Endothelial cell of umbilical vein (primary cell): ENCODE measurements at regions not wholly inside any gene's neighbourhood (a gene's known extent, or its start where the extent isn't known, plus 50 kb on each side); places are given as distances from the start of the nearest gene placed in this dataset.

Source experiments
- BruUV-seq: library from RNA; stranded (reverse); fragments of 400-500 nt; replicated peaks from 2 replicates; lab custom pipeline; 2021; lab: Mats Ljungman, UMichigan
- CTCF ChIA-PET: fragments of 300-600, 350-600 bp; sonication (Branson Sonifier 250); formaldehyde crosslinking; loops from one replicate; lab custom pipeline; 2021; ENCODE audit warnings: antibody characterized with exemption, inconsistent platforms; lab: Charles Lee
- POLR2A ChIA-PET: fragments of 300-600, 350-600 bp; sonication (Branson Sonifier 250); formaldehyde crosslinking; loops from one replicate; lab custom pipeline; 2021; ENCODE audit warnings: antibody characterized with exemption, inconsistent platforms; lab: Charles Lee
- DNase-seq: peaks from one replicate; pipeline ENCODE4 v3.0.0-alpha.2; 2011; ENCODE audit warnings: low read depth, low spot score
- FAIRE-seq: peaks from 2 replicates; lab custom pipeline; 2011; peaks lifted over from hg19 to GRCh38; lab: Jason Lieb, UNC
- H2AFZ ChIP-seq: 2 replicates; pipeline ENCODE4 v1.6.0; 2012; ENCODE audit warnings: low read depth, low read length, control low read depth, inconsistent platforms
- H3K27ac ChIP-seq: 2 replicates; pipeline ENCODE4 v1.5.1; 2011; ENCODE audit warnings: low read depth, mild to moderate bottlenecking, control low read depth, low read length, moderate library complexity; ENCODE audit not compliant: insufficient read depth
- H3K27me3 ChIP-seq, 2 experiments: 2 replicates each; pipeline versions ENCODE4 v1.6.0 to v1.6.1; 2011; ENCODE audit warnings: low read length in 2 of 2, mixed read lengths in 1 of 2; ENCODE audit not compliant: control insufficient read depth in 2 of 2, insufficient read depth in 2 of 2
- H3K36me3 ChIP-seq, 2 experiments: 2 replicates in 1 of 2; 3 replicates in 1 of 2; pipeline ENCODE4 v1.5.1; 2011; ENCODE audit warnings: low read length in 2 of 2, mild to moderate bottlenecking in 1 of 2, moderate library complexity in 1 of 2; ENCODE audit not compliant: control insufficient read depth in 2 of 2, insufficient read depth in 2 of 2; ENCODE audit errors: extremely low read depth in 1 of 2
- H3K4me1 ChIP-seq: 3 replicates; pipeline ENCODE4 v1.5.1; 2011; ENCODE audit warnings: mild to moderate bottlenecking, low read length; ENCODE audit not compliant: control insufficient read depth, insufficient read depth; ENCODE audit errors: extremely low read depth
- H3K4me2 ChIP-seq: 2 replicates; pipeline ENCODE4 v1.6.1; 2011; ENCODE audit warnings: low read length, control low read depth, mixed read lengths; ENCODE audit not compliant: insufficient read depth
- H3K4me3 ChIP-seq, 3 experiments: fragments of 200-600 bp in 1 of 3; sonication (generic), shearing (Covaris generic) in 1 of 3; replicated peaks in 1 of 3; 2 replicates each; pipeline ENCODE4 v1.5.1; 2011 to 2016; ENCODE audit warnings: control low read depth in 3 of 3, low read length in 3 of 3, mild to moderate bottlenecking in 2 of 3, inconsistent platforms in 1 of 3, low read depth in 1 of 3, moderate library complexity in 1 of 3; ENCODE audit not compliant: insufficient read depth in 1 of 3
- H3K79me2 ChIP-seq: 2 replicates; pipeline ENCODE4 v1.6.0; 2012; ENCODE audit warnings: low read length, inconsistent platforms; ENCODE audit not compliant: control insufficient read depth, insufficient read depth
- H3K9ac ChIP-seq: replicated peaks from 2 replicates; pipeline ENCODE3; 2011; ENCODE audit warnings: low read length, control low read depth; ENCODE audit not compliant: insufficient read depth; ENCODE audit errors: extremely low read depth
- H3K9me1 ChIP-seq: replicated peaks from 3 replicates; pipeline ENCODE4 v1.6.0; 2011; ENCODE audit warnings: mild to moderate bottlenecking, low read length; ENCODE audit not compliant: control insufficient read depth, insufficient read depth; ENCODE audit errors: extremely low read depth
- H3K9me3 ChIP-seq: replicated peaks from 2 replicates; pipeline ENCODE4 v1.5.1; 2012; ENCODE audit warnings: low read length, inconsistent platforms; ENCODE audit not compliant: control insufficient read depth, insufficient read depth
- H4K20me1 ChIP-seq: replicated peaks from 2 replicates; pipeline ENCODE3; 2011; ENCODE audit warnings: mild to moderate bottlenecking, low read length; ENCODE audit not compliant: control insufficient read depth, insufficient read depth; ENCODE audit errors: extremely low read depth
- CTCF ChIP-seq, 2 donors: IDR thresholded peaks; 1 replicate in 1 of 2; 2 replicates in 1 of 2; pipeline ENCODE4 v1.5.1; 2011; ENCODE audit warnings: low read length in 2 of 2, mild to moderate bottlenecking in 2 of 2, moderate library complexity in 2 of 2, control low read depth in 1 of 2, inconsistent platforms in 1 of 2, low read depth in 1 of 2; ENCODE audit not compliant: insufficient read depth in 1 of 2; ENCODE audit errors: extremely low read depth in 1 of 2
- EZH2 ChIP-seq: IDR thresholded peaks from 2 replicates; pipeline ENCODE4 v1.6.1; 2012; ENCODE audit warnings: borderline replicate concordance, low read depth, mild to moderate bottlenecking, moderate library complexity, low read length, inconsistent platforms; ENCODE audit not compliant: severe bottlenecking
- FOS ChIP-seq: IDR thresholded peaks from 2 replicates; pipeline ENCODE4 v1.6.1; 2011; ENCODE audit warnings: mild to moderate bottlenecking, low read length, moderate library complexity, borderline replicate concordance; ENCODE audit not compliant: insufficient read depth
- GATA2 ChIP-seq: IDR thresholded peaks from 2 replicates; pipeline ENCODE4 v1.7.0; 2011; ENCODE audit warnings: low read depth, mild to moderate bottlenecking, moderate library complexity, mixed read lengths, low read length; ENCODE audit not compliant: insufficient read length, insufficient read depth
- JUN ChIP-seq: IDR thresholded peaks from 2 replicates; pipeline ENCODE4 v1.6.1; 2011; ENCODE audit warnings: borderline replicate concordance, low read depth; ENCODE audit not compliant: insufficient read length, insufficient read depth
- MAX ChIP-seq: IDR thresholded peaks from 2 replicates; pipeline ENCODE4 v1.6.1; 2011; ENCODE audit not compliant: insufficient read depth, insufficient read length
- MYC ChIP-seq: IDR thresholded peaks from one replicate; pipeline ENCODE4 v1.6.1; 2011; ENCODE audit warnings: mild to moderate bottlenecking, low read depth, low read length
- POLR2A ChIP-seq: IDR thresholded peaks from 2 replicates; pipeline ENCODE4 v1.6.1; 2012; ENCODE audit warnings: low read depth, mild to moderate bottlenecking, control low read depth, low read length
- POLR2AphosphoS5 ChIP-seq: IDR thresholded peaks from 2 replicates; pipeline ENCODE4 v1.6.1; 2012; ENCODE audit warnings: low read depth, mild to moderate bottlenecking, control low read depth, low read length, moderate library complexity; ENCODE audit not compliant: insufficient read depth
- dilution Hi-C: fragments of 300-500 bp; cut with MboI; formaldehyde crosslinking; loops from one replicate; pipeline ENCODE4 v1.15.0; 2019; ENCODE audit warnings: low sequenced_read_pairs; ENCODE audit not compliant: extremely low pct_ligation_motif_present
- intact Hi-C: fragments of 100-400 bp; cut with micrococcal nuclease; formaldehyde crosslinking; loops from one replicate; pipeline ENCODE4 v1.10.0; 2022

- dilution Hi-C loops (no loop called here), intact Hi-C loops (no loop called here)
- no TSS peak for BruUV-seq
- no peak overlapping the region for H2AFZ ChIP-seq
- H3K9me3 ChIP-seq, result no peaks in the 10 kb centered on the region
- H3K36me3 ChIP-seq, result no peaks in the 10 kb centered on the region
- TF ChIP-seq EZH2 (no peak), POLR2A (no peak), GATA2 (no peak), POLR2AphosphoS5 (no peak), MAX (no peak), MYC (no peak), JUN (no peak), FOS (no peak), CTCF (IDR thresholded peaks at IDR 0.05; ENCODE audit: extremely low read depth in 1 of 2, insufficient read depth in 1 of 2, low read depth in 1 of 2, low read length in 2 of 2) (no peak)
- H3K4me1 ChIP-seq, result no peaks in the 10 kb centered on the region
- ChIA-PET POLR2A (no interaction called here), CTCF (no interaction called here)
- no peaks in the 10 kb centered on the region for H3K9me1 ChIP-seq
- no peak overlapping the region for H3K4me2 ChIP-seq
- no peaks in the 10 kb centered on the region for H3K79me2 ChIP-seq
- no peaks in the 10 kb centered on the region for H4K20me1 ChIP-seq
- H3K9ac ChIP-seq, result no peak overlapping the region
- H3K27ac ChIP-seq, result no peak overlapping the region
- H3K4me3 ChIP-seq, result no peak overlapping the region
- no peaks in the 10 kb centered on the region for H3K27me3 ChIP-seq
- DNase-seq, result no peak
- no peak for FAIRE-seq
Measured at GRCh38 chr13:69040898-69041297, 1066.7 kb upstream of the ATXN8OS start.
